HG02678 (cell line): ENCODE measurements at regions not wholly inside any gene's neighbourhood (a gene's known extent, or its start where the extent isn't known, plus 50 kb on each side); places are given as distances from the start of the nearest gene placed in this dataset.

Source experiments
- ATAC-seq: cut with Tn5 transposase; IDR thresholded peaks from one replicate; pipeline ENCODE4 v1.9.1; 2021; ENCODE audit warnings: mild to moderate bottlenecking, moderate library complexity; ENCODE audit not compliant: unreplicated experiment

DNA sequence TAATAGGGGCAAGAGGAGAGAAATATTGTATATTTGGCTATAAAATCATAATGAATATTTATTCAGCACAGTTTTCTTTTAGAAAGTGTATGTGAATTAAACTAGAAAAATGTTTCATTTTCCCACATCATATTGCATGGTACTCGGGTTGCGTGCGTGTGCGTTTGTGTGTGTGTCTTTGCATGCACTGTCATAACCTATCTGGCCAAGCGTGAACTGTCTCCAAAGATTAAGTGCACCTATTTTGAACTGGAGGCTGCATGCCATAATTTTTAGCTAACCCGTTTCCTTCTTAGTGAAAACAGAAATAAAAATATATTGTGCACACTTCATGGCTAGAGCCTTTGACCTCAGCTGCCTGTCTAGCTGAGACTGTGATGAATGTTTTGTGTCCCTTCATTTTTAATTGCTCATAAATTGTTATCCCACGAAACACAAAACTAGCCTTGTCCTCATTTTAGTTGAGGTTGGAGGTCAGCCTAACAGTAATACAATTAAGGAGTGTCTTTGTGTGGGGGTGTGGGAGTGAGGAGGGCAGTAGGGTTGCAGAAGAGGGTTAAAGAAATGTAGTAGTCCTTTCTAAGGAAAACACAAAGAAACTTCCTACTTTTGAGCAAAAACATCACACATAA is 336.1 kb upstream of the POU3F2 start:
- no peak for ATAC-seq

DNA sequence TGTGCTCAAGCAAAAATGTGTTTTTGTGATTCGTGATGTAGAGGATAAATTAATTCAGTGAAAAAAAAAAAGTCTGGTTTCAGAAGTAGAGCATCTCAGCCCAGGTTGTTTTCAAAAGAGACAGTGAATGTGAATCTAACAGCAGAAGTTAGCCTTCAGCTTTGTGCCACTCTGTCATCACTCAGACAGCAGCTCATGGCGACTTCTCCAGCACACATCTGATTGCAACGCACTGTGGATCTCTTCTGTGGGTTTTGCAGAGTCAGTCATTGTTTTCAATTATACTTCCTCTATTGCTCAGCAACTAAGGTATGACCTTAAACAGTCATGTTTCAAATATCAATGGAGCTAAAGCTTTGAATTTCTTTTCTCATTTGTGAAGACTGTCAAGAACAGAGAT is 335.5 kb upstream of the POU3F2 start:
- no peak for ATAC-seq

DNA sequence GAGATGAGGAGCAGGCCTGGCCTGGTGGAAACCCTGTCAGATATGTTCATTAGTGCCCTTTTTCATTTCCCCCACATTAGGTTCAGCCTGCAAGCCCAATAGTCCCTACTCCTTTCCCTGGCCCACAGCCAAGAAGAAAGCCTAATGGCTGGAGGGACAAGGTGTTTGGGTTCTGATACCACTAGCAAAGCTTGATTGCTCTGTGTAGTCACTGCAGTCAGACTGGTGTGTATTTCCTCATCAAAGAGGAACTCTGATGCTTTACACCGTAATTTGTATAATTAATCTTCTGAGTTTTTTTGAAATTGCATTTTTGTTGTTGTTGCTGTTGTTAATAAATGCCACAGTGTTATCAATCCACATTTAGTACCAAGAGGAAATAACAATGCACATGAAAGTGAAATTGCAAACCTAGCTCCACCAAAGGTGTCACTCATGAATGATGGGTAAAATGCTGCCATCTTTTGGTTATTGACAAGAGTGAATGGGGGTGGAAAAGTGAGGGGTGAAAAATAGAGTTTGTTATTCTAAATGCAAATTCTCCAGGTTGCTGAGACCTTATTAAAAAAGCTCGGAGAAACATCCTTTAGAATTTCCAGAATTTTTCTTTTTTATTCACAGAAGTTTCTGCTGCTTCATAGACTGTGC is 320.2 kb upstream of the POU3F2 start:
- no peak for ATAC-seq

DNA sequence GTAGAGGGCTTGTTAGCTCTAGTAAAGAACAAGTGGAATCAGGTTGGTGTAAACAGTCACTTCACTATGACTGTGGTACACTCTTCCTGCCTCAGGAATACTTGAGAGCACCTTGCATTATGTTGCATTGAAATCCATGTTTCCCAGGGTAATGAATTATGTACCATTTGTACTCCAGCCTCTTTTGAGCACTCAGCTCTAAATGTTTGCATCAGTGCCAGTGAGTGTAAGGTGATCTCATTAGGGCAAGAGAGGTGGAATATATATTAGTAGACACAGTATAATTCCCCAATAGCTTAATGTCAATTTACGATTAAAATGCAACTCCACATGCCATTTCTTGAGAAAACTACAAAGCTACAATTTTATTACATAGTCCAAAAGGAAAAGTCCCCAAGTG is 319.6 kb upstream of the POU3F2 start:
- ATAC-seq, result no peak

DNA sequence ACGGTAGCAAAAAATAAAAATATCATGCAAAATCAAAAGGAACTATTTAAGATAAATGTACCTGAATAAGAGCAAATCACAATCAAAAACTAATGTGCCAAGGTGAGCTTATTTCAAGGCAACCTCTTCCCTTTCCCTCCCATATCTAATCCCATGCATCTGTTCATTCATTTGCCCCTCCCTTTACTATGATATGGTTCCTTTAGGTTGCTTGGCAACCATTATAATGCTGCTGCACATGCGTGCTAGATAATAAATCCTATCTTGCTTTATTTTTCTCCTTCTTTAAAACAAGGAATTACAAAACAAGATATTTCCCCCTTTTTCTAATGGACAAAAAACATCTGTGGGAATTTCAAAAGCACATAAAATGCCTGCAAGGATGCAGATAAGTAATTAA is 318.2 kb upstream of the POU3F2 start:
- no peak for ATAC-seq

DNA sequence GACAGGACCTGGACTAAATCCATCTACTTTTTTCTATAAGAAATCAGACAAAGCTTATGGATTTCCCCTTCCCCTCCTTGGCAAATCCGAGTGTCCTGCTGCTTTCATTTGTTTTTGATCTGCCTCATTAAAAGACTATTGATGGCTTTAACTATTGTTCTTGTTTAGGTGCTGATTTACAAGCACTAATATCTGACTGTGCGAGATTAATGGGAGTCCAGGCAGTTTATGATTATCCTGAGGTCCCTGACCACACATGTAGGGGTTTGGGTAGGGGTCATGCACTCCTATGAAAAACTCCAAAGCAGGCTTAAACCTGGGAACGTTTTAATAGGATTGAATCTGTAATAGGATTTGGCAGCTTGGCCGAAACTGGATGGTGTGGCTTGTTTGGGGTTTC is 317.5 kb upstream of the POU3F2 start:
- ATAC-seq, result no peak

DNA sequence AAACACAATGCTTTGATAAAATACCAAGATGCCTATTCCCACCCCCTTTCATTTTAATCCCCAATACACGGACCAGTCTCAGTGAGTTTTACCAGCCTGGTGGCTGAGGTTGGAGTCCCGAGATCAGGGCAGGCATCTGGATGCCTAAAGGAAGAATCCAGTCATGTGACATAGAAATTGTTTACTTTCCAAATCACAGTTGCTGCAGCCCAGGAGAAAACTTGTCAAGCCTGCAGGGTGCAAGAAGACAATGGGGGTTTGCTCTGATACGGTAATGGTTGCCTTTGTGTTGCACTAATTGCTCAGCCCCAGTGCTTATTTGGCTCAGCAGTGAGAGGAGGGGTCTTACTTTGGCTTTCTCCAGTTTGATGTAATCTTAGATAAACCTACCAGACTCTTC is 308.5 kb upstream of the POU3F2 start:
- no peak for ATAC-seq

DNA sequence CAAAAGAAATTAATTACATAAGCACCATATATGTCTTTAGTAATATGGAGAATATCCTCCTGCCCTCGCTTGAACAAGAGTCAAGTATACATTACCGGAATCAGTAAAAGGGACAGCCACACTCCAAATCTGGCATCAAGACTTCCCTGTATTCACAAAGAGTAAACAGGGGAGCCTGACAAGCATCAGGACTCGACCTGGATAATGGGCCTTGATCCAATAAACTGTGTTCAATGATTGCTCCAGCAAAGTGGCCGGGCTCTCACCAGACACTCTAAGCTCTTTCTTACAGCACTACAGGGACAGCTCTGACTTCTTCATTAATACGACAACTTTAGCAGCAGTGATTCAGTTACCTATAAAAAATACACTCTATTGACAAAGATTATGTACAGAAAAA is 307.9 kb upstream of the POU3F2 start:
- ATAC-seq, result no peak

DNA sequence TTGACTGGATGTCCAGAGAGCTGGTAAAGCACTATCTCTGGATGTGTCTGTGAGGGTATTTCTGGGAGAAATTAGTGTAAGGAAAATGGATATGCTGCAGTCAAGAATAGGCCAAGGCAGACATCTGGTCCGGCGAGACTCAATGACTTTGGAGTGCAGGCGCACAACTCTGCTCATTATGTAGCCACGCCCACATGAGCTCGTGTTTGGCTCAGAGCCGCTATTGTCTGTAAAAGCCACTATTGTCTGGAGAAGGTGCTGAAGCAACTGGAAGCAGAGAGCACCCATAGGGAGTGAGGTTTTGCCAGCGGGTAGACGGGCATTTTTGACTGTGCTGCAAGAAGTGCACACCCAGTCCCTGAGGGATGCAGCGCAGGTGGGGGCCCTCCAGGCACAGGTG is 305.0 kb upstream of the POU3F2 start:
- ATAC-seq, result no peak

DNA sequence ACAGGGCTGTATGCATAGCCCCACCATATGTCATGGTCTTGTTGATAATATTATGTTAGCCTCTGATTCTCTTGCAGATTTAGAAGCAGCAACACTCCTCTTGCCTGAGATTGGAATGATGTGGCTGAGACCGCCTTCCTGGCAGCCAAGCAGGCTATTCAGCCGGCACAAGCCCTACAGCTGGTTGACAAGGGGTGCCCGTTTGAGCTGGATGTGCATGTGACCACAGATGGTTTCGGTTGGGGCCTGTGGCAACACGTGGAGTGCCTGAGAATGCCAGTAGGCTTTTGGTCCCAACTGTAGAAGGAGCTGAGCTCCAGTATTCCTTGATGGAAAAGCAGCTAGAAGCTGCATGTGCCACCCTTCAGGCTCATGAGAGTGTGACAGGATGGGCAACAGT is 303.6 kb upstream of the POU3F2 start:
- no peak for ATAC-seq

DNA sequence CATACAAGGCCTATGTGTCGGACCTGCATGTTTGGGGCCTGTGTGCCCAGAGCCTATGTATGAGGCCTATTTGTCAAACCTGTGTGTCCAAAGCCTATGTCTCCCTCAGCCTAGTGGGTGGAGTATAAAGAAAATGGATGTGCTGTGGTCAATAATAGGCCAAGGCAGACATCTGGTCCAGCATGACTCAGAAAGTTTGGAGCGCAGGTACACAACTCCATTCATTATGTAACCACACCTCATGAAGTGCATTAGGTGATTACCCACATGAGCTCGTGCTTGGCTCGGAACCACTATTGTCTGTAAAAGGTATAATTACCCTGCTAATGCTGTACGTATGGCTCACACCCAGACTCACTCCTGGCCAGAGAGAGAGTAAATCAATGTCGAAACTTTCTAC is 302.4 kb upstream of the POU3F2 start:
- no peak for ATAC-seq

DNA sequence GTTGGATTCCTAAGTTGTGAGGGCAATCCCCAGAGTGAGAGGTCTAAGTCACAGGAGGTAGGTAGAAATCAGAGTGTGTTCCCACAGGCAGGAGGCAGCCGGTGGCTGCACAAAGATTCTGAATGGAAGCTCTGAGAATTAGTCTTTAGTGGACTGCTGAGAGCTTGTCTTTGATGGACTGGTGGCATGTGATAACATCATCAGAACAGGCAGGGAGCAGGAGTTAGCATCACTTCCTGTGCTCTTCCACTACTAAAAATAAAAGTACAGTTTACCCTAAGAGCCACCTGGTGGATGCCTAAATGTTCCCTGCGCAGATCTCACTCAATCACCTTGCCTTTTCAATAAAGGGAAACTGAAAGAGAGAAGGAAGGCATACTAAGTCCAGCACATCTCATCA is 294.6 kb upstream of the POU3F2 start:
- ATAC-seq, result no peak

DNA sequence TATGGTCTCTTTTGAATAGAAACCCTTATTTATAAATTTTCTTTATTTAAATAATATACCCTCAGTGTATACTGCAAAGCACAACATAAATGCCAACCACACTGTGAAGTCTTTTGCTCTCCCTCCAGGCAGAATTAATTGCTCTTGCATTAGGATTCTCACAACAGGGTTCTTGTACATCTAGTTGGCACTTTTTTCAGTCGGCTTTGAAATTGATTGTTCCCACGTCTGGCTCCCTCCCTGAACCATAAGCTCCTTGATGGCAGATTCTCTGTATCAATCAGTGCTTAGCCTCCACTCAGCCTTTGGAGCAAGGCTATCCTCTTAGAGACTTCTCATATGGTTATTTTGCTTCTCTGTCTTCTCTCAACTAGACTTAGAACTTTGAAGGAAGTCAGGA is 288.0 kb upstream of the POU3F2 start:
- ATAC-seq, result no peak

DNA sequence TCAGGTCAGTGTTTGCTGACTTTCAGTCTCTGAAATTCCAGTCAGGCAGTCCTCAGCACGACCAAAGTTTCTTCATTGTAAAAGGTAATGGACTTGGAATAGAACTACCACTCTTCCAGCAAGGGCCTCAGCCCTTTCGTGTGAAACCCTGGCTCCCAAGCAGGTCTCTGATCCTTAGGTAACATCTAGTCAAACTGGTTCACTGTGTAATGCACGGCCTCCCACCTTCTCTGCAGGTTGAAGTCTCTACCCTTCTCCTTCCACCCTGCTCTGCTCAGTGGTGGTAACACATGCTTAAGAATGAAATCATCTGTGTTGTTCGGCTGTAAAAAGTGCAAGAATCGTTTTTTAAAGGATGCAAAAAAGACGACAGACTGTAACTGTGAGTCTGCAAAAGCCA is 287.2 kb upstream of the POU3F2 start:
- no peak for ATAC-seq

DNA sequence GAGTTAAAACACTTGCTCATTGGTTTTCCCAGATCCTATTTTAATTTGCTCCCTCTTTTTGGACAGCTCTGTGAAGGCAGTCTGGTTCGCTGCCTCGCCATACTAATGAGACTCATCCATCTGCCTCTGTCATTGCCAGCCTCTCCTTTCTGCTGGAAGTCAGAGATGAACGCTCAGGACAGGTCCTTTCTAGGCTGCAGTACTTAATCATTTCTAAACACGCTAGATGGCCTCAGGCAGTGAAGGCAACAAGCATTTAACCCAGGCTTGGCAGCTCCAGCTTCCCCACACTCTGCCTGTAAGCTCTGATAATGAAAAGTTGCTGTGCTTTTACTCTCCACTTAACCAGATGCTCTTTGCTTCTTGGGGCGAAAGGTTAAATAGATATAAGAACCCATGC is 286.7 kb upstream of the POU3F2 start:
- ATAC-seq, result no peak

DNA sequence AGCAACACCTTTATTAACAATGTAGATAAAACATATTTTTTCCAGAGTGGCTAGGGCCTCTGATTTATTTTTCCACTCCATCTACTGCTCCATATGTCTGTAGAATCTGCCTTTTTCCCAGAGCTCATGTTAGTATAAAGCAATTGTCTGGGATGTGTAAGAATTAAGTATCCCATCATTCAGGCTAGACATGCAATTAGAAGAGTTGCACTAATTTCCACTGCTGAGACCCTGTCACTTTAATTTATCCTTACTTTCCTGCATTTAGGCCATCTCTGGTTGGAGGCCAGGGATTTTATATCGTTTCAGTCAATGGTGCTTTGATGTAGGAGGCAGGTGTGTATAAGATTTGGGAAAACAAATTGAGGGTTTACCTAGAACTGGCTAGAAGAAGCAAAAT is 286.1 kb upstream of the POU3F2 start:
- ATAC-seq, result no peak

DNA sequence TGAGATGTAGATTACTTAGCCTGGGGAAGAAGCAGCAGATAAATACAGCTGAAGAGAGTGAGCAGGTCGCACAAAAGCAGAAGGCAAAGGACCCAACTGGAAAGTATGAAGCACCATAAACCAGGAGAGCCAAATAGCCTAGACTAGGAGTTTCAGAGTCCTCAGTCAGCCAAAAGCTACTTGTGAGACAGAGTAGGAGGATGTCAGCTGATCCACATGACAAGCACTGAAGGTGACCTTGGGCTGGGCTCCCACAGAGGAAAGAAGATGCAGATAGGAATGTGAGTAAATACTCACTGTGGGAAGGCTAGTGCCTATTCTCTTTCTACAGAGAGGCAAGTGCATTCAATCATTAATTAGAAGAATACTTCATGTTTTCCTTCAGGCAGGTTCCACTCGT is 274.0 kb upstream of the POU3F2 start:
- ATAC-seq, result no peak

DNA sequence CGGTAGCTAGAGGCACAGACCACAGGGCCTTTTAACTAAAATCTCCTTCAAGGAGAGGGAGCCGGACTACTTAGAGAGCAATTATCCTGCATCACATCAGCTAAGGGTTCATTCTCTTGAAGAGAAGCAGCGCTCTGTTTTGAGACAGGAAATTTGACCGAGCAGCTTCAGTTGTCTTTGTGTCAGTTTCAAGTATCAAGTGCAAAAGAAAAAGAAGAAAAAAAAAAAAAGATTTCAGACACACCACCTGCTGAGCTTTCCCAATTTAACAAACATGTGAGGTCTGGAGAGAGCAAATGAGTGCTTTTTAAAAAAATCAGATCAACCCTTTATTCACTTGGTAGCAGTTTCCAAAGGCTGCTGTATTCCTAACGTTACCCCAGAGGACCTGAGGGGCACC is 273.5 kb upstream of the POU3F2 start:
- ATAC-seq, result no peak

DNA sequence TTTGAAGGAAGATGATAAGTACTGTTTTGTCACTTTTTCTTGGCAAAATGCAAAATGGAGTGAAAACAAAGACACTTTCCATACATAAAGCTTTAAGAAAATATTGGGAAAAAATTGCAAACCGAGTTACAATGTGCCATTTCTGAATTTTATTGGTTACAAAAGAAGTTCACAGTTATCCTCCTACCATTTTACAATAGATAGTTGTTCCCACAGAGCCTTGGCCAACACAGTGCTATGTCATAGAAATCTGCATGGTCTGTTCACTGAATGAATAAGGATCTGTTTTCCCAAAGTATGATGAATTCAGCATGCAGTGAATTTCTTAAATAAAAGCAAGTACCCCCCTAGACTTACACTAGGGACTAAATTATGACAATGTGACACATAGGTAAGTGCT is 268.2 kb upstream of the POU3F2 start:
- ATAC-seq, result no peak

DNA sequence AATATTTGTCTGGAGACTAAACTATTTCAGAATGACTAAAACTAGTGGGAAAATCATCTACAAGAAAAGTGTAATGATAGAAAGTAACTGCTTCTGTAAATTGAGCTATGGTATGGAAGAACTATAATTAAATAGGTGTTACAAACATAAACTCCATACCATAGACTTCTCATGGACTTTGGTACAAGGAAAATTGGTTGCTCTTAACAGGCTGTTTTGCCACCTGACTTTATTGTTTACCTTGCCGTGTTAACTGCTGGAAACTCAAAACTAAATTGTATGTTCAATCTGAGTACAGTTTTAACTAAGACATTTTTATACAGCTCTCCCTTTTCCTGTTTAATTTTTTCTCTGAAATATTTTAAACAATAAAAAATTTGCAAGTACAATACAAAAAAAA is 261.8 kb upstream of the POU3F2 start:
- no peak for ATAC-seq

DNA sequence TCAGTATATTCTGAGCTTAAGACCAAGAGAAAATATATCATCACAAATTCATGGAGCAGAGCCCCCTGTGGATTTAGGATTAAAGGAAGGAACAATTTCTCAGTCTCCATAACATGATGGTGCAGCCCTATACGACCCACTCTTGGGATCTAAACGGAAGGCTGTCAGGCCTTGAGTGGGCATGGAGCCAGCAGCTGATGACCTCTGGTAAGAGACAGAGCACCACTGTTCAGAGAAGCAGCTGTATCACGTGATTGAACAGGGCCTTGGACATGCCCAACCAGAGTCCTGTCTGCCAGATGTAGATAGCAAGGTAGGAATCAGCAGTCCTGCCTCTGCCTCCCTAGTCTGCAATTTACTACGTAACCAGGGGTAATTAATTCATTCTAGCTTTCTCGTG is 259.4 kb upstream of the POU3F2 start:
- ATAC-seq, result no peak

DNA sequence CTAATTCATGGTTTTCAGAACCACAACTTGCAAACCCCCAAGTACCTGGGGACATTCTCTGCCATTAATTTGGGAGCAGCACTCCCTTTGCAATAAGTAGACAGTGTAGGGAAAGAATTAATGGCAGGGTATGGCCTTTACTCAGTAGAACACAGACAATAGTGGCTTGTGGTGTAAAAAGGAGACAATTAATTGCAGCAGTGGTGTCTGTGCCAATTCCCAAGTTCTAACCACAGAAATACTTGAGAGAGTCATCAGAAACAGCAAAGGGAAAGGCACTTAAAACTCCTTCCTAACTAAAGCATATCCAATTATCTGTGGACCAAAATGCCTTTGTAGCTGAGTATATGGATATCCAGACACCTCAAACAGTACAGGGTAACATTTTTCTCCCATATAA is 257.6 kb upstream of the POU3F2 start:
- no peak for ATAC-seq

DNA sequence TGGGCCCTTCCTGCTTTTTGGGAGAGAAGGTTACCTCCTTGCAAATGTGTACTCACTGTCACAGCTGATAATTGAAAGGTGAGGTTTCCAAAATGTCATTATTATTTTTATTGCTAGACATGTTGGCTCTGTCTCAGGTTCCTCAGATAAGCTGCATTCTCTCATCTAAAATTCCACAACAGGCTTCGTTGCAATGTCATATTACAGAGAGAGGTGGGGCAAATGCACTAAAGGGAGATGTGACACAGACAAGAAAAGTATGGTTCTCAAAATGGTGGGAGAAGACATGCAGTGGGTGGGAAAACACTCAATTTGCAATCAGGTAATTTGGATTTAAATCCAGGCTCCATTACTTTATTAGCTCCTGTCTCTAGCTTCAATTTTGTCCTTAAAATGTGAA is 256.4 kb upstream of the POU3F2 start:
- no peak for ATAC-seq
